ENCODE measurements at regions not wholly inside any gene's neighbourhood (a gene's known extent, or its start where the extent isn't known, plus 50 kb on each side); places are given as distances from the start of the nearest gene placed in this dataset.

GRCh38 chr5:88144219-88145001 lies 124.2 kb downstream of the TMEM161B start:
- no peak for DNase-seq (ENCODE audit: low spot score)

GRCh38 chr5:88143693-88144218 lies 124.9 kb downstream of the TMEM161B start:
- DNase-seq (ENCODE audit: low spot score): no peak

GRCh38 chr5:88142886-88143692 lies 125.6 kb downstream of the TMEM161B start:
- DNase-seq (ENCODE audit: low spot score): no peak

GRCh38 chr5:88142636-88142885 lies 126.1 kb downstream of the TMEM161B start:
- DNase-seq (ENCODE audit: low spot score): no peak

- peak; percentile 95 for DNase-seq (ENCODE audit: low spot score)
Observed at GRCh38 chr5:88140856-88141752, 127.5 kb downstream of the TMEM161B start.

GRCh38 chr5:88140396-88140855 lies 128.2 kb downstream of the TMEM161B start:
- no peak for DNase-seq (ENCODE audit: low spot score)

GRCh38 chr5:88130211-88130815 lies 138.3 kb downstream of the TMEM161B start:
- DNase-seq (ENCODE audit: low spot score): no peak

- DNase-seq (ENCODE audit: low spot score): no peak
Observed at GRCh38 chr5:88128813-88129212, 139.8 kb downstream of the TMEM161B start.

GRCh38 chr5:88119535-88120125 lies 149.0 kb downstream of the TMEM161B start:
- no peak for DNase-seq (ENCODE audit: low spot score)

- DNase-seq (ENCODE audit: low spot score): no peak
Observed at GRCh38 chr5:88118179-88118578, 150.5 kb downstream of the TMEM161B start.

GRCh38 chr5:88117546-88117945 lies 151.1 kb downstream of the TMEM161B start:
- no peak for DNase-seq (ENCODE audit: low spot score)

GRCh38 chr5:88116396-88116795 lies 152.2 kb downstream of the TMEM161B start:
- DNase-seq (ENCODE audit: low spot score): no peak

- no peak for DNase-seq (ENCODE audit: low spot score)
Observed at GRCh38 chr5:88115211-88115610, 153.4 kb downstream of the TMEM161B start.

GRCh38 chr5:88113429-88113828 lies 155.2 kb downstream of the TMEM161B start:
- DNase-seq (ENCODE audit: low spot score): no peak

- no peak for DNase-seq (ENCODE audit: low spot score)
Observed at GRCh38 chr5:88109818-88110217, 158.8 kb downstream of the TMEM161B start.

GRCh38 chr5:88108490-88109279 lies 160.0 kb downstream of the TMEM161B start:
- no peak for DNase-seq (ENCODE audit: low spot score)

GRCh38 chr5:88094906-88095496 lies 173.6 kb downstream of the TMEM161B start:
- no peak for DNase-seq (ENCODE audit: low spot score)

GRCh38 chr5:88094403-88094802 lies 174.2 kb downstream of the TMEM161B start:
- no peak for DNase-seq (ENCODE audit: low spot score)

- DNase-seq (ENCODE audit: low spot score): no peak
Observed at GRCh38 chr5:88093765-88094164, 174.9 kb downstream of the TMEM161B start.

GRCh38 chr5:88092958-88093605 lies 175.6 kb downstream of the TMEM161B start:
- DNase-seq (ENCODE audit: low spot score): no peak
